ENCODE measurements at regions not wholly inside any gene's neighbourhood (a gene's known extent, or its start where the extent isn't known, plus 50 kb on each side); places are given as distances from the start of the nearest gene placed in this dataset.
A peak's percentile ranks its signal among the peaks of the same experiment; 100 is the strongest.

- H3K4me3 ChIP-seq (ENCODE audit: low read depth, low read length): no peak overlapping the region
- TF ChIP-seq CTCF (IDR thresholded peaks at IDR 0.05; ENCODE audit: low read depth, low read length): no peak
- no peak for DNase-seq (ENCODE audit: low read depth, low spot score)
- in situ Hi-C loops (cut with HindIII; ENCODE audit: low sequenced_read_pairs): no loop called here
Observed at GRCh38 chr6:14765721-14766390, 480.0 kb upstream of the JARID2 start.

- no peak for TF ChIP-seq CTCF (IDR thresholded peaks at IDR 0.05; ENCODE audit: low read depth, low read length)
- no peak overlapping the region for H3K4me3 ChIP-seq (ENCODE audit: low read depth, low read length)
- in situ Hi-C loops (cut with HindIII; ENCODE audit: low sequenced_read_pairs): no loop called here
- DNase-seq (ENCODE audit: low read depth, low spot score): no peak
Observed at GRCh38 chr6:14766391-14766994, 479.4 kb upstream of the JARID2 start.

- no peak overlapping the region for H3K4me3 ChIP-seq (ENCODE audit: low read depth, low read length)
- in situ Hi-C loops (cut with HindIII; ENCODE audit: low sequenced_read_pairs): no loop called here
- no peak for TF ChIP-seq CTCF (IDR thresholded peaks at IDR 0.05; ENCODE audit: low read depth, low read length)
- DNase-seq (ENCODE audit: low read depth, low spot score): no peak
Observed at GRCh38 chr6:14767226-14767625, 478.6 kb upstream of the JARID2 start.

- in situ Hi-C loops (cut with HindIII; ENCODE audit: low sequenced_read_pairs): no loop called here
Observed at GRCh38 chr6:14770040-14770439, 475.8 kb upstream of the JARID2 start.

GRCh38 chr6:14770572-14770971 lies 475.3 kb upstream of the JARID2 start:
- TF ChIP-seq CTCF (IDR thresholded peaks at IDR 0.05; ENCODE audit: low read depth, low read length): no peak
- in situ Hi-C loops (cut with HindIII; ENCODE audit: low sequenced_read_pairs): no loop called here
- H3K4me3 ChIP-seq (ENCODE audit: low read depth, low read length): no peak overlapping the region
- DNase-seq (ENCODE audit: low read depth, low spot score): peak; percentile 74

More at GRCh38 chr6:14770040-14770439, 475.8 kb upstream of the JARID2 start:
- no peak for DNase-seq (ENCODE audit: low read depth, low spot score)
- TF ChIP-seq CTCF (IDR thresholded peaks at IDR 0.05; ENCODE audit: low read depth, low read length): no peak
- H3K4me3 ChIP-seq (ENCODE audit: low read depth, low read length): no peak overlapping the region

GRCh38 chr6:14771016-14771415 lies 474.9 kb upstream of the JARID2 start:
- H3K4me3 ChIP-seq (ENCODE audit: low read depth, low read length): no peak overlapping the region
- no peak for TF ChIP-seq CTCF (IDR thresholded peaks at IDR 0.05; ENCODE audit: low read depth, low read length)
- DNase-seq (ENCODE audit: low read depth, low spot score): no peak
- in situ Hi-C loops (cut with HindIII; ENCODE audit: low sequenced_read_pairs): no loop called here

Measured in astrocyte of the spinal cord (primary cell).